Progenitor cell of endocrine pancreas (in vitro differentiated cells): ENCODE measurements at regions not wholly inside any gene's neighbourhood (a gene's known extent, or its start where the extent isn't known, plus 50 kb on each side); places are given as distances from the start of the nearest gene placed in this dataset.
"Not testable (repeated sequence)": the region's sequence is repeated elsewhere in the genome, so short reads cannot be mapped to it uniquely, and the experiment has no call there.

ENCODE experiments used
- DNase-seq: peaks from one replicate; pipeline ENCODE4 v3.0.0; 2021; ENCODE audit warnings: low spot score; ENCODE audit not compliant: unreplicated experiment
- H3K27ac Mint-ChIP-seq: 2 replicates; pipeline ENCODE4 v1.8.0; 2021; ENCODE audit warnings: mild to moderate bottlenecking, moderate library complexity, mixed read lengths
- H3K27me3 Mint-ChIP-seq: 2 replicates; pipeline ENCODE4 v1.8.0; 2021; ENCODE audit warnings: mixed read lengths
- H3K36me3 Mint-ChIP-seq: 2 replicates; pipeline ENCODE4 v1.8.0; 2022; ENCODE audit warnings: mixed read lengths; ENCODE audit not compliant: insufficient read depth
- H3K4me1 Mint-ChIP-seq: 2 replicates; pipeline ENCODE4 v1.8.0; 2021; ENCODE audit warnings: low read depth, mixed read lengths
- H3K4me3 Mint-ChIP-seq: 2 replicates; pipeline ENCODE4 v1.8.0; 2021; ENCODE audit warnings: low read depth, mild to moderate bottlenecking, moderate library complexity, mixed read lengths
- H3K9me3 Mint-ChIP-seq: 2 replicates; pipeline ENCODE4 v1.8.0; 2021; ENCODE audit warnings: low read depth, mixed read lengths
- CTCF ChIP-seq: fragments of 200-600 bp; sonication (generic); IDR thresholded peaks from one replicate; pipeline ENCODE4 v1.5.0; 2021; ENCODE audit warnings: antibody characterized with exemption, mild to moderate bottlenecking; ENCODE audit not compliant: unreplicated experiment

GRCh38 chr18:54480616-54481015 lies 110.4 kb upstream of the DYNAP start:
- H3K4me1 Mint-ChIP-seq = no peaks in the 10 kb centered on the region
- TF ChIP-seq CTCF = no peak
- H3K27me3 Mint-ChIP-seq = peaks cover 12% of the 10 kb centered on the region
- no peak overlapping the region for H3K27ac Mint-ChIP-seq
- no peak overlapping the region for H3K4me3 Mint-ChIP-seq
- H3K36me3 Mint-ChIP-seq = no peaks in the 10 kb centered on the region
- H3K9me3 Mint-ChIP-seq = no peaks in the 10 kb centered on the region
- DNase-seq = no peak

GRCh38 chr18:54502451-54502850 lies 88.6 kb upstream of the DYNAP start:
- not testable (repeated sequence) for DNase-seq, H3K27me3 Mint-ChIP-seq, H3K4me3 Mint-ChIP-seq

GRCh38 chr18:54503131-54503894 lies 87.7 kb upstream of the DYNAP start:
- no peaks in the 10 kb centered on the region for H3K27me3 Mint-ChIP-seq
- no peak for DNase-seq

More at GRCh38 chr18:54502451-54502850, 88.6 kb upstream of the DYNAP start:
- H3K27ac Mint-ChIP-seq, H3K9me3 Mint-ChIP-seq, H3K4me1 Mint-ChIP-seq, H3K36me3 Mint-ChIP-seq: not testable (repeated sequence)

GRCh38 chr18:54506516-54507261 lies 84.4 kb upstream of the DYNAP start:
- Mint-ChIP-seq H3K4me1 (no peaks in the 10 kb centered on the region), H3K9me3 (peaks cover 3% of the 10 kb centered on the region), H3K27me3 (no peaks in the 10 kb centered on the region), H3K4me3 (no peak overlapping the region), H3K27ac (no peak overlapping the region), H3K36me3 (no peaks in the 10 kb centered on the region)
- no peak for TF ChIP-seq CTCF
- DNase-seq = no peak

More at GRCh38 chr18:54503131-54503894, 87.7 kb upstream of the DYNAP start:
- Mint-ChIP-seq H3K4me1 (no peaks in the 10 kb centered on the region), H3K27ac (no peak overlapping the region), H3K9me3 (peaks cover 3% of the 10 kb centered on the region), H3K4me3 (no peak overlapping the region), H3K36me3 (no peaks in the 10 kb centered on the region)
- TF ChIP-seq CTCF = no peak

- no peaks in the 10 kb centered on the region for H3K27me3 Mint-ChIP-seq
- no peak for DNase-seq
These were observed 81.3 kb upstream of the DYNAP start for GRCh38 chr18:54509793-54510192.

More at GRCh38 chr18:54509793-54510192, 81.3 kb upstream of the DYNAP start:
- H3K4me3 Mint-ChIP-seq = no peak overlapping the region
- H3K27ac Mint-ChIP-seq = no peak overlapping the region
- H3K4me1 Mint-ChIP-seq = peaks cover 3% of the 10 kb centered on the region
- no peaks in the 10 kb centered on the region for H3K36me3 Mint-ChIP-seq
- H3K9me3 Mint-ChIP-seq = no peaks in the 10 kb centered on the region
- no peak for TF ChIP-seq CTCF
